Keratinocyte (primary cell): ENCODE measurements at regions not wholly inside any gene's neighbourhood (a gene's known extent, or its start where the extent isn't known, plus 50 kb on each side); places are given as distances from the start of the nearest gene placed in this dataset.

Experiments
- CTCF ChIP-seq, 3 experiments: IDR thresholded peaks in 1 of 3; conservative IDR thresholded peaks in 1 of 3; optimal IDR thresholded peaks in 1 of 3; 2 replicates in 2 of 3; 3 replicates in 1 of 3; pipeline versions ENCODE3 to v1.5.1; 2011; ENCODE audit warnings: low read length in 3 of 3, mild to moderate bottlenecking in 3 of 3, moderate library complexity in 2 of 3, control low read depth in 1 of 3, inconsistent platforms in 1 of 3; ENCODE audit not compliant: insufficient read depth in 2 of 3; ENCODE audit errors: extremely low read depth in 1 of 3
- EZH2 ChIP-seq: IDR thresholded peaks from one replicate; pipeline ENCODE4 v1.6.1; 2012; ENCODE audit warnings: inconsistent platforms, mild to moderate bottlenecking, low read length, moderate library complexity

GRCh38 chr7:22655781-22656180, 71.2 kb upstream of the IL6 start:
- no peak for TF ChIP-seq CTCF (optimal IDR thresholded peaks at IDR 0.05 in 1 of 3, IDR thresholded peaks at IDR 0.05 in 1 of 3, conservative IDR thresholded peaks at IDR 0.05 in 1 of 3; ENCODE audit: extremely low read depth in 1 of 3, insufficient read depth in 2 of 3, low read length in 3 of 3)
- no peak for TF ChIP-seq EZH2
